NB4 (cell line): ENCODE measurements at regions not wholly inside any gene's neighbourhood (a gene's known extent, or its start where the extent isn't known, plus 50 kb on each side); places are given as distances from the start of the nearest gene placed in this dataset.

ENCODE experiments used
- DNase-seq: peaks from one replicate; pipeline ENCODE4 v3.0.0; 2010; ENCODE audit warnings: low read depth
- H3K4me3 ChIP-seq: one replicate; pipeline ENCODE4 v1.5.1; 2011; ENCODE audit warnings: mild to moderate bottlenecking, low read depth, low read length, moderate library complexity
- CTCF ChIP-seq: IDR thresholded peaks from one replicate; pipeline ENCODE4 v1.5.1; 2012; ENCODE audit warnings: low read depth, low read length
- MAX ChIP-seq: IDR thresholded peaks from 2 replicates; pipeline ENCODE4 v1.6.1; 2011; ENCODE audit warnings: low read depth, low read length
- MYC ChIP-seq: IDR thresholded peaks from 2 replicates; pipeline ENCODE4 v1.6.1; 2011; ENCODE audit warnings: low read depth, low read length
- POLR2A ChIP-seq: IDR thresholded peaks from 2 replicates; pipeline ENCODE4 v1.6.1; 2011; ENCODE audit warnings: mild to moderate bottlenecking; ENCODE audit not compliant: insufficient read length; ENCODE audit errors: extremely low read depth

GRCh38 chr10:128929767-128930166 lies 537.3 kb upstream of the MGMT start:
- H3K4me3 ChIP-seq, result no peak overlapping the region
- no peak for TF ChIP-seq MAX
- no peak for TF ChIP-seq CTCF
- no peak for TF ChIP-seq POLR2A
- TF ChIP-seq MYC, result no peak
- no peak for DNase-seq

GRCh38 chr10:128930515-128930914 lies 536.5 kb upstream of the MGMT start:
- H3K4me3 ChIP-seq, result no peak overlapping the region
- TF ChIP-seq CTCF (no peak), MAX (no peak), POLR2A (no peak), MYC (no peak)
- no peak for DNase-seq

- DNase-seq, result no peak
- H3K4me3 ChIP-seq, result no peak overlapping the region
- no peak for TF ChIP-seq MYC
- TF ChIP-seq POLR2A, result no peak
- TF ChIP-seq CTCF, result no peak
Measured at GRCh38 chr10:128932071-128932820, 534.8 kb upstream of the MGMT start.

- DNase-seq, result peak; percentile 53
- H3K4me3 ChIP-seq, result no peak overlapping the region
- no peak for TF ChIP-seq CTCF
Measured at GRCh38 chr10:128934492-128934891, 532.5 kb upstream of the MGMT start.

- H3K4me3 ChIP-seq, result no peak overlapping the region
- DNase-seq, result no peak
- TF ChIP-seq MAX (no peak), POLR2A (no peak), CTCF (no peak), MYC (no peak)
Measured at GRCh38 chr10:128936392-128936791, 530.6 kb upstream of the MGMT start.

GRCh38 chr10:128938558-128938957 lies 528.5 kb upstream of the MGMT start:
- no peak for DNase-seq
- no peak overlapping the region for H3K4me3 ChIP-seq
- TF ChIP-seq MYC (no peak), CTCF (no peak), POLR2A (no peak)
